ENCODE measurements at regions not wholly inside any gene's neighbourhood (a gene's known extent, or its start where the extent isn't known, plus 50 kb on each side); places are given as distances from the start of the nearest gene placed in this dataset.

- H3K36me3 ChIP-seq (ENCODE audit: control insufficient read depth, insufficient read depth, low read length), result no peaks in the 10 kb centered on the region
- no peak overlapping the region for H3K4me3 ChIP-seq (ENCODE audit: low read length)
- peaks cover 3% of the 10 kb centered on the region for H3K27me3 ChIP-seq (ENCODE audit: control insufficient read depth, insufficient read depth, low read length)
- no peak for DNase-seq
- H3K4me1 ChIP-seq (ENCODE audit: control insufficient read depth, insufficient read depth, low read length), result no peaks in the 10 kb centered on the region
- no peak overlapping the region for H3K27ac ChIP-seq (ENCODE audit: low read length)
- H3K9me3 ChIP-seq (ENCODE audit: control insufficient read depth, low read depth, low read length), result no peaks in the 10 kb centered on the region
Observed at GRCh38 chr2:105554235-105554634, 155.4 kb upstream of the FHL2 start.

DNA sequence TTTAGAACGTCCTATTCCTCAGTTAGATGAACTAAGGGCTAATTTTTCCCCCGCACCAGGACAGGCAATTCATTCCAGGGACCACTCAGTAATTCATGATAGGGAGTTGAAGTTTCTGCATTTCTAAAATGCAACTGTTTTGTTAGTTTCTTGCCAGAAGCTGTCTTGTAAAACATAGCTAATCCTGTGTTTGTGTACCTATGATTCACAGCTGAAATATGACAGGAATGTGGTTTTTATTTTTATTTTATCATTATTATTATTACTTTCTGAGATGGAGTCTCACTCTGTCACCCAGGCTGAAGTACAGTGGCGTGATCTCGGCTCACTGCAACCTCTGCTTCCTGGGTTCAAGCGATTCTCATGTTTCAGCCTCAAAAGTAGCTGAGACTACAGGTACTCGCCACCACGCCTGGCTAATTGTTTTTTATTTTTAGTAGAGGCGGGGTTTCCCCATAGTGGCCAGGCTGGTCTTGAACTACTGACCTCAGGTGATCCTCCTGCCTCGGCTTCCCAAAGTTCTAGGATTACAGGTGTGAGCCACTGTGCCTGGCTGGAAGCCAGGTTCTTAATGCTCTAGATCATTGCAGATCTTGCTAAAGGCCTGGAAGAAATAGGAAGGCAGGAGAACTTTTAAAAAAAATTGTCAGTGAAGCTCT is 154.8 kb upstream of the FHL2 start:
- WGBS (ENCODE audit: insufficient coverage, low lambda C conversion rate), result no CpG with 5 or more reads among the region's 9 CpGs
- Histone ChIP-seq H3K36me3 (ENCODE audit: control insufficient read depth, insufficient read depth, low read length) (no peaks in the 10 kb centered on the region), H3K27ac (ENCODE audit: low read length) (no peak overlapping the region), H3K4me1 (ENCODE audit: control insufficient read depth, insufficient read depth, low read length) (no peaks in the 10 kb centered on the region), H3K4me3 (ENCODE audit: low read length) (no peak overlapping the region), H3K9me3 (ENCODE audit: control insufficient read depth, low read depth, low read length) (no peaks in the 10 kb centered on the region), H3K27me3 (ENCODE audit: control insufficient read depth, insufficient read depth, low read length) (peaks cover 3% of the 10 kb centered on the region)
- no peak for DNase-seq

DNA sequence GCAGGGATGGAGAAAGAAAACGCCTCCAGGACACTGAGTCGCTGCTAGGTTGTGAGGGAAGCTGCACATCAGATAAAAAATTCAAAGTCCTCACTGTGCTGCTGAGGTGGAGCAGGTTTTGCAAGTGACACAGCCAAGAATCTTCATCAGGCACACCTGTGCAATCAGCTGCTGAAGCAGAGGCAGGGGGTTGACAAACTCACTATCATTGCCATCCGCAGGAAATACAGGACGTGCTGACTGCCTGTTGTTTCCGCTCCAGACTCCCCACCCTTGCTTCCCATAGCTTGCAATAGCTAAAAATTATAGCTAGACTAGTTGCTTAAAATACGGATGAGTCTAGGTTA is 147.8 kb upstream of the FHL2 start:
- no peaks in the 10 kb centered on the region for H3K9me3 ChIP-seq (ENCODE audit: control insufficient read depth, low read depth, low read length)
- 100% methylated on average over 1 of the region's 6 CpGs for WGBS (ENCODE audit: insufficient coverage, low lambda C conversion rate)
- DNase-seq, result peak in 1 of 2 donors; percentile 26

DNA sequence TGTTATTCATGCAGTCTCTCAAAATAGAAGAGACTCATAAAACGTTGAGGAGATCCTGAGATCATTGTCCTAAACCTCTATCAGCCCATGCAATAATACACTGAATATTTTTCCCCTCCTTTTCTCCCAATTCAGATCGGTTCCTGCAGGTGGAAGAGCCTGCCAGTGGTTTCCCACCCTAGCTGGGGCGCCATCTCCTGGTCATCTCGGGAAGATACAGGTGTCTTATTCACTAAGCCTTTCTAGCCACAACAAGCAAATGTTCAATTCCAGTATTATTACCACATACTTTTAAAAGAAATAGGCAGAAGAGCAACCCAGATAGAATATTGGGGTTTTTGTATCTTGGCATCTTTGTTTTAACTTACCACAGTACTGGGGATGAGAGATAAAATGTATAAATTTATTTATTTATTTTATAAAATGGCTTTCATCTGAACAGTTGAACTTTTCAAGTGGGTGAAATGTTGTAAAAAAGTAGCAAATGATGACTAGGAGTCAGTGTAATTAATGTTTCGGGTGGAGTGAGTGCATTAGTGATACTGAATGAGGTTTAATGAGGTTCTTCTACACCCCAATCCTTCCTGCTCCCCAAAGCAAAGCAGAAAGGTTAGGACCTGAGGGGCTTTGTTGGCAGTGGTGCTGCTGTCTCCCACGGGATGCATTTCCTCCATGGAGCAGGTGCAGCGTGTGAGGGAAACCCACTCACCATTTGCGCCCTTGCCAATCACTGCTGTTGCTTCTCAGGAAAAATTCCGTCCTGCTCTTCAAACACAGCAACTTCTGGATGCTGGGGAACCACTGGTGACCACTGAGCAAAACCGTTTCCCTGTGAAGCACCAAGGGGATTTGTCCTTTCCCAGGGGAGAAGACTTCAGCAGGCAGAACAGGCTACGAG is 147.1 kb upstream of the FHL2 start:
- Histone ChIP-seq H3K36me3 (ENCODE audit: control insufficient read depth, insufficient read depth, low read length) (no peaks in the 10 kb centered on the region), H3K9me3 (ENCODE audit: control insufficient read depth, low read depth, low read length) (no peaks in the 10 kb centered on the region), H3K4me3 (ENCODE audit: low read length) (no peak overlapping the region), H3K27ac (ENCODE audit: low read length) (no peak overlapping the region), H3K27me3 (ENCODE audit: control insufficient read depth, insufficient read depth, low read length) (peaks cover 2% of the 10 kb centered on the region), H3K4me1 (ENCODE audit: control insufficient read depth, insufficient read depth, low read length) (no peaks in the 10 kb centered on the region)
- WGBS (ENCODE audit: insufficient coverage, low lambda C conversion rate), result 0% methylated on average over 1 of the region's 11 CpGs
- DNase-seq, result peak; percentile 18 to 35

More for the DNA sequence above, 147.8 kb upstream of the FHL2 start:
- H3K4me3 ChIP-seq (ENCODE audit: low read length), result no peak overlapping the region
- peaks cover 2% of the 10 kb centered on the region for H3K27me3 ChIP-seq (ENCODE audit: control insufficient read depth, insufficient read depth, low read length)
- no peaks in the 10 kb centered on the region for H3K36me3 ChIP-seq (ENCODE audit: control insufficient read depth, insufficient read depth, low read length)
- no peaks in the 10 kb centered on the region for H3K4me1 ChIP-seq (ENCODE audit: control insufficient read depth, insufficient read depth, low read length)
- H3K27ac ChIP-seq (ENCODE audit: low read length), result no peak overlapping the region

DNA sequence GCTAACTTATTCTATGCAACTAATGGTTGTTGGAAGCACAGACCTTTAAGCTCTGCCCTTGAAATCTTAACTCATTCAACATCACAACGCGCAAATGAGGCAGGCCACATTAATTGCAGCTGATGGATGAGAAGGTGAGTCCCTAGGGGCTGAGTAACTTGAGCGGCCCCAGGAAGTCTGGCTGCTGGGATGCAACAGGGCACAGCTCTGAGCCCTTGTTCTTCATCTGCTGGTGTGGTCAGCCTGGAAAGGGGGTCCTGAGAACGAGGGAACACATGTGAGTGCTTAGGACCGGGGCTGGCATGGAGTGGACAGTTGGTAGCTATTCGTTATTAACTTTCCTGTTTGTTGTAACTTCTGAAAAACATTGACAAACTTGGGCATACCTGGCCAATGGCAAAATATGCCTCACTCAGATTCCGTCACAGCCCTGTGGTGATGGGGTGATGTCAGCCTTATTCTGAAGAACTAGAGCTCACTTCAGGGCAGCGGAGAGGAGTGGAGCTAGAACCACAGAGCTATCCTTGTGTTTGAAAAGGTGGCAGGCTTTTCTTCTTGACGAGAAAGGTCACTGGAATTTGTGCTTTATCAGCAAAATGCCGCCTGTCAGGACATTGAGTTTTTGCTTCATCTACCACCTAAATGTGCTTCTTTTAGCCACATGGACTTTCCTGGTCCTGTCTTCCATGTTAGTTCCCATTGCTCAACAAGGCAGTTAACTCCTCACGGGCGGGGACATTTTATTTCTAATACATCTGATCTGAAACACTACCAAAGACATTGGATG is 145.9 kb upstream of the FHL2 start:
- H3K27ac ChIP-seq (ENCODE audit: low read length), result no peak overlapping the region

GRCh38 chr2:105541189-105542050 is 142.6 kb upstream of the FHL2 start:
- Histone ChIP-seq H3K4me3 (ENCODE audit: low read length) (no peak overlapping the region), H3K4me1 (ENCODE audit: control insufficient read depth, insufficient read depth, low read length) (no peaks in the 10 kb centered on the region), H3K9me3 (ENCODE audit: control insufficient read depth, low read depth, low read length) (no peaks in the 10 kb centered on the region), H3K27me3 (ENCODE audit: control insufficient read depth, insufficient read depth, low read length) (peaks cover 9% of the 10 kb centered on the region), H3K36me3 (ENCODE audit: control insufficient read depth, insufficient read depth, low read length) (no peaks in the 10 kb centered on the region), H3K27ac (ENCODE audit: low read length) (no peak overlapping the region)
- no CpG with 5 or more reads among the region's 13 CpGs for WGBS (ENCODE audit: insufficient coverage, low lambda C conversion rate)
- DNase-seq, result no peak

More for the DNA sequence above, 145.9 kb upstream of the FHL2 start:
- no peak overlapping the region for H3K4me3 ChIP-seq (ENCODE audit: low read length)
- peaks cover 2% of the 10 kb centered on the region for H3K27me3 ChIP-seq (ENCODE audit: control insufficient read depth, insufficient read depth, low read length)
- no peaks in the 10 kb centered on the region for H3K9me3 ChIP-seq (ENCODE audit: control insufficient read depth, low read depth, low read length)
- no peak for DNase-seq
- no peaks in the 10 kb centered on the region for H3K4me1 ChIP-seq (ENCODE audit: control insufficient read depth, insufficient read depth, low read length)
- H3K36me3 ChIP-seq (ENCODE audit: control insufficient read depth, insufficient read depth, low read length), result no peaks in the 10 kb centered on the region
- 86% methylated on average over 1 of the region's 12 CpGs for WGBS (ENCODE audit: insufficient coverage, low lambda C conversion rate)

- Histone ChIP-seq H3K27me3 (ENCODE audit: control insufficient read depth, insufficient read depth, low read length) (peaks cover 14% of the 10 kb centered on the region), H3K27ac (ENCODE audit: low read length) (no peak overlapping the region), H3K4me3 (ENCODE audit: low read length) (no peak overlapping the region), H3K9me3 (ENCODE audit: control insufficient read depth, low read depth, low read length) (no peaks in the 10 kb centered on the region), H3K36me3 (ENCODE audit: control insufficient read depth, insufficient read depth, low read length) (no peaks in the 10 kb centered on the region), H3K4me1 (ENCODE audit: control insufficient read depth, insufficient read depth, low read length) (no peaks in the 10 kb centered on the region)
- no peak for DNase-seq
- WGBS (ENCODE audit: insufficient coverage, low lambda C conversion rate), result 80% methylated on average over 1 of the region's 2 CpGs
Observed at GRCh38 chr2:105540642-105541041, 141.8 kb upstream of the FHL2 start.

DNA sequence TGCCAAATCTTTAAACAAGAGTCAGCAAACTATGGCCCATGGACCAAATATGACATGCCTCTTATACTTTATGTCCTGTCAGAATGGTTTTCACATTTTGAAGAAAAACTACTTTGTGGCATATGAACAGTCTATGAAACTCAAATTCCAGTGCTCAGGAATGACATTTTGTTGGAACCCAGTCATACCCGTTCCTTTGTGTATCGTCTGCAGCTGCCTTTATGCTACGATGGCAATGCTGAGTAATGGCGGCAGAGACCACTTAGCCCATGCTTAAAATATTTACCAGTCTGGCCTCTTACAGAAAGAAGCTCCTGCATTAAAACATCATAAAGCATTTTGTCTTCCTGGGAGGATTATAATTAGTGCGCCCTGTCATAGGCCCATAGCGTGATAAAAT is 140.5 kb upstream of the FHL2 start:
- Histone ChIP-seq H3K36me3 (ENCODE audit: control insufficient read depth, insufficient read depth, low read length) (no peaks in the 10 kb centered on the region), H3K27me3 (ENCODE audit: control insufficient read depth, insufficient read depth, low read length) (peaks cover 16% of the 10 kb centered on the region), H3K4me1 (ENCODE audit: control insufficient read depth, insufficient read depth, low read length) (no peaks in the 10 kb centered on the region), H3K27ac (ENCODE audit: low read length) (no peak overlapping the region), H3K4me3 (ENCODE audit: low read length) (no peak overlapping the region), H3K9me3 (ENCODE audit: control insufficient read depth, low read depth, low read length) (no peaks in the 10 kb centered on the region)
- DNase-seq, result no peak
- 60% methylated on average over 2 of the region's 6 CpGs for WGBS (ENCODE audit: insufficient coverage, low lambda C conversion rate)

- WGBS (ENCODE audit: insufficient coverage, low lambda C conversion rate), result no CpG with 5 or more reads among the region's 5 CpGs
- H3K4me1 ChIP-seq (ENCODE audit: control insufficient read depth, insufficient read depth, low read length), result no peaks in the 10 kb centered on the region
- H3K36me3 ChIP-seq (ENCODE audit: control insufficient read depth, insufficient read depth, low read length), result no peaks in the 10 kb centered on the region
- DNase-seq, result no peak
- no peaks in the 10 kb centered on the region for H3K9me3 ChIP-seq (ENCODE audit: control insufficient read depth, low read depth, low read length)
- H3K27me3 ChIP-seq (ENCODE audit: control insufficient read depth, insufficient read depth, low read length), result peaks cover 16% of the 10 kb centered on the region
- H3K27ac ChIP-seq (ENCODE audit: low read length), result no peak overlapping the region
- no peak overlapping the region for H3K4me3 ChIP-seq (ENCODE audit: low read length)
Observed at GRCh38 chr2:105538840-105539239, 140.0 kb upstream of the FHL2 start.

GRCh38 chr2:105537920-105538319 is 139.1 kb upstream of the FHL2 start:
- no peaks in the 10 kb centered on the region for H3K9me3 ChIP-seq (ENCODE audit: control insufficient read depth, low read depth, low read length)
- H3K27ac ChIP-seq (ENCODE audit: low read length), result no peak overlapping the region
- H3K4me1 ChIP-seq (ENCODE audit: control insufficient read depth, insufficient read depth, low read length), result no peaks in the 10 kb centered on the region
- H3K4me3 ChIP-seq (ENCODE audit: low read length), result no peak overlapping the region
- peaks cover 14% of the 10 kb centered on the region for H3K27me3 ChIP-seq (ENCODE audit: control insufficient read depth, insufficient read depth, low read length)
- no CpG with 5 or more reads among the region's 4 CpGs for WGBS (ENCODE audit: insufficient coverage, low lambda C conversion rate)
- H3K36me3 ChIP-seq (ENCODE audit: control insufficient read depth, insufficient read depth, low read length), result no peaks in the 10 kb centered on the region
- DNase-seq, result no peak
